ENCODE measurements at regions not wholly inside any gene's neighbourhood (a gene's known extent, or its start where the extent isn't known, plus 50 kb on each side); places are given as distances from the start of the nearest gene placed in this dataset.

- Histone ChIP-seq H2BK20ac (ENCODE audit: low read depth, low read length) (no peak overlapping the region), H3K23ac (ENCODE audit: low read depth, low read length) (no peak overlapping the region), H2AK5ac (ENCODE audit: low read depth, low read length) (no peak overlapping the region), H2BK15ac (ENCODE audit: low read depth, low read length) (no peak overlapping the region), H3K4me3 (ENCODE audit: insufficient read depth, low read depth, low read length) (no peak overlapping the region), H3K18ac (ENCODE audit: low read depth, low read length) (no peak overlapping the region), H3K9ac (ENCODE audit: low read depth, low read length) (no peak overlapping the region), H4K5ac (ENCODE audit: low read depth, low read length) (no peak overlapping the region), H2AFZ (replicated peaks; ENCODE audit: low read length, poor library complexity) (no peak overlapping the region), H3K27me3 (ENCODE audit: control insufficient read depth, insufficient read depth, low read length) (no peaks in the 10 kb centered on the region), H2BK120ac (ENCODE audit: low read depth, low read length) (no peak overlapping the region), H3K36me3 (ENCODE audit: control insufficient read depth, insufficient read depth, low read length) (no peaks in the 10 kb centered on the region), H3K79me1 (ENCODE audit: low read depth in 1 of 2, low read length in 2 of 2) (no peaks in the 10 kb centered on the region), H4K8ac (ENCODE audit: low read depth in 2 of 2, low read length in 2 of 2) (no peak overlapping the region), H2AK9ac (replicated peaks; ENCODE audit: low read depth, low read length, poor library complexity) (no peak overlapping the region), H4K91ac (ENCODE audit: insufficient read depth, low read depth, low read length) (no peak overlapping the region), H3K9me3 (ENCODE audit: control insufficient read depth, insufficient read depth, low read length) (peaks cover 3% of the 10 kb centered on the region; the same call in 1 of the 2 replicates), H4K20me1 (ENCODE audit: insufficient read depth, low read length) (no peaks in the 10 kb centered on the region), H3K27ac (ENCODE audit: insufficient read depth, low read length) (no peak overlapping the region), H3K4ac (ENCODE audit: low read depth, low read length) (no peak overlapping the region), H3K14ac (replicated peaks; ENCODE audit: low read depth, low read length) (no peak overlapping the region), H2BK5ac (ENCODE audit: low read depth, low read length, poor library complexity, severe bottlenecking) (no peak overlapping the region), H3K56ac (ENCODE audit: extremely low read depth, insufficient read depth, low read length) (no peak overlapping the region), H3K4me1 (ENCODE audit: control insufficient read depth, insufficient read depth, low read length) (no peaks in the 10 kb centered on the region), H3K4me2 (ENCODE audit: low read depth, low read length) (no peak overlapping the region), H3K9me1 (ENCODE audit: insufficient read depth, low read length) (no peaks in the 10 kb centered on the region)
- no peak for TF ChIP-seq MXI1 (IDR thresholded peaks at IDR 0.05; ENCODE audit: borderline replicate concordance, low read depth, low read length)
- no peak for TF ChIP-seq BHLHE40 (IDR thresholded peaks at IDR 0.05; ENCODE audit: low read depth, low read length)
- no peak for TF ChIP-seq CTCF (conservative IDR thresholded peaks at IDR 0.05; ENCODE audit: low read depth, low read length)
- no peak for TF ChIP-seq FOS (IDR thresholded peaks at IDR 0.05; ENCODE audit: low read depth, low read length)
- no peak for TF ChIP-seq MAZ (IDR thresholded peaks at IDR 0.05; ENCODE audit: borderline replicate concordance, low read depth, low read length)
- 100% methylated on average over 1 of the region's 2 CpGs; no CpG with 5 or more reads in 1 of the 2 experiments for WGBS, 2 experiments (ENCODE audit: extremely low coverage in 2 of 2, insufficient read length in 1 of 2)
- ATAC-seq (ENCODE audit: low read depth): no peak
- BruUV-seq (replicated peaks): no TSS peak
- POLR2A ChIA-PET (ENCODE audit: unreplicated experiment): no interaction called here
- no peak for DNase-seq
- intact Hi-C loops (cut with micrococcal nuclease): no loop called here
- dilution Hi-C loops (cut with HindIII; ENCODE audit: low sequenced_read_pairs, unreplicated experiment): no loop called here
- CTCF ChIA-PET: no interaction called here
- in situ Hi-C loops (cut with MboI; ENCODE audit: low sequenced_read_pairs): loop anchor here (25.0 kb wide), 1 partner anchor 290 kb away; no protein-coding TSS in a partner anchor
Observed at GRCh38 chr12:19922717-19923116, 445.6 kb upstream of the PDE3A start.
